GM12864 (cell line): ENCODE measurements at regions not wholly inside any gene's neighbourhood (a gene's known extent, or its start where the extent isn't known, plus 50 kb on each side); places are given as distances from the start of the nearest gene placed in this dataset.

ENCODE experiments used
- DNase-seq: peaks from one replicate; pipeline ENCODE4 v3.0.0-alpha.2; 2011; ENCODE audit warnings: low read depth
- H3K4me3 ChIP-seq: 2 replicates; pipeline ENCODE4 v1.5.1; 2011; ENCODE audit warnings: mild to moderate bottlenecking, low read depth, low read length, control low read depth
- CTCF ChIP-seq: IDR thresholded peaks from 2 replicates; pipeline ENCODE4 v1.5.1; 2011; ENCODE audit warnings: low read depth, mild to moderate bottlenecking, moderate library complexity, low read length, control low read depth, inconsistent platforms; ENCODE audit errors: missing control alignments

DNA sequence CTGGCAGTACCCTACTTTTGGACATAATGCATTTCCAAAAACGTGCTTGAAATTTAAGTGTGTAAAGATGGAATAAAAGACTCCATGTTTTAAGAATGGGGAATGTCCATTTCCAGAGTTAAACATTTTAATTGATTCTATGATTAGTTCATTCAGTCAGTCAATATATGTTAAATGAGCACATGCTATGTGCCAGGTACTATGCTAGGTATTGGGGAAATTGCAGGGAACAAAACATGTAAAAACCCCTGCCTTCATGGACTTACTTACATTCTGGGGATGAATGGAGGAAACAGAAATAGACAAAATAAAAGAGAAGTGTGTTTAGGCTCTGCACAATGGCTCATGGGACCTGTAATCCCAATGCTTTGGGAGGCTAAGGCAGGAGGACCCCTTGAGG lies 288.6 kb downstream of the MTX2 start:
- no peak for TF ChIP-seq CTCF
- no peak for DNase-seq
- no peak overlapping the region for H3K4me3 ChIP-seq

DNA sequence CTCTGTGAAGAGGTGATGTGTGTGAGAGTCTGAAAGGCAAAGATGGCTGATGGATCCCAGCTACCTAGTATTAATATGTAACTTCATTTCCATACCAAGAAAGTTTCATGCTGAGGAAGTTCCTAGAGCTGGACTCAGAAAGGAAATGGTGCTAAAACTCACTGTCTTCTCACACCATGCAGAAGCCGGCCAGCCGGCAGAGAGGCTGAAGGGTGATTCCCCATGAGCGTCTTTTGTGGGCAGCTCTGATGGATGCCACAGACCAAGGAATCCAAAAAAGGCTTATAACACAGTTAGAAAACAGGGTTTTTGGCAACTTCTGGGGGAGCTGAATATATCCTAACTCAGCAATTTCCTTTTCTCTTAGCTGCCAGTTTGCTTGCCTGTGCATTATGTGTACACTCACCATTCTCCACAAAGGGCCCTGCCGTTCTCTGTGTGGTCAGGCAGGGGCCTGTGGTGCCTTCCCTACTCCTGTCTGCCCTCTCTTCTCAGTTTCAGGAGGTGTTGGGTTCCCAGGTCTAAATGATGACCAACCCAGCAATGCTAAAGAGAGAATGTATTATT lies 289.4 kb downstream of the MTX2 start:
- no peak for TF ChIP-seq CTCF
- DNase-seq = no peak
- no peak overlapping the region for H3K4me3 ChIP-seq

- no peak for DNase-seq
- no peak overlapping the region for H3K4me3 ChIP-seq
- TF ChIP-seq CTCF = no peak
Observed at GRCh38 chr2:176560296-176560695, 291.1 kb downstream of the MTX2 start.

DNA sequence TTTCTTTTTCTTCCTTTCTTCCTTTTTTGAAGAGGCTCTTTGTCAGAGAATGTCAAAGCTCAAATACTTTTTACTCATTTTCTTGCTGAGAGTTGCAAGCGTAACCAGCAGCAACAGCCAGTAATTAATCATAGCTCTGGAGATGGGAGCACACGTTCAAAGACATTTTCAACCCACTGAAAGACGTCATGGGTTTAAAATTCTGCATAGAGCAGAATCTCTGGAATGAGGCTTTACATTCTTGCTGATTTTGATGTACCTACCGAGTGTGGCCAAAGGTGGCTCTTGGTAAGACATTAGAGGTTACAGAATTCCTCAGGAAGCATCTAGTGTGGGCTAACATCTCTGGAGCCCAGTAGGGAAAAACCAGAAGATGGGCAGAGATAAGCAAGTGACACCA lies 292.5 kb downstream of the MTX2 start:
- no peak overlapping the region for H3K4me3 ChIP-seq

DNA sequence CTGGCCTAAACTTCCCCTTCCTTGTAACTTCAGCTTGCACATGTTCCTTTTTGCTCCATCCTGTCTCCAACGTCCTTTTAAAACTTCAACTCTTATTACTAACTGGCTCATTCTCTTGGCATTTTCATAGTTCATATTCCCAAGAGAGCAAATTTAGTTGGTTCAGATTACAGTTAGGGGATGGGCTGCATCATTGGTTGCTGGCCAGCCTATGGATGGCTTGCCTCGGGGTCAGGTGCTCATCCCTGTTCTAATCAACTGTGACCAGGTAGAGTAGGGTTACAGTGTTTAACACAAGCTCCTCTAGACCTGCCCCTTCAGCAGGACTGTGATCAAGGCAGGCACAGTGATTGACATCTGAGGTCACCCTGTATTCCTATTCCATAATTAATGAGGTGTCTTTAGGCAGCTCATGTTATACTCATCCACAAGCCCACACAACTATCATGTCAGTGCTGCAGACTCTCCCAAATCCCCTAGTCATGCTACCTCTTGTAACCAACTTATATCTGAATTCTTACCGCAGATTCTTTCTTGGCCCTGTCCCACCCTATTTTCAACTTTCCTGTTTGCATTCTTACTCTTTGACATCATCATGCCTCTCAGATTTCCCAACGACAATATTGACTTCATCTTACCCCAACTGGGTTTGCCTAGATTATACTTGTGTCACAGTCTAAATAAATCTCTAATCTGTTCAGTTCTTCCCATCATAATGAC lies 293.3 kb downstream of the MTX2 start:
- no peak for TF ChIP-seq CTCF
- no peak overlapping the region for H3K4me3 ChIP-seq
- DNase-seq = no peak

More for the DNA sequence above, 292.5 kb downstream of the MTX2 start:
- no peak for DNase-seq
- TF ChIP-seq CTCF = no peak

GRCh38 chr2:176565641-176566323 lies 296.5 kb downstream of the MTX2 start:
- no peak for DNase-seq
- TF ChIP-seq CTCF = no peak
- no peak overlapping the region for H3K4me3 ChIP-seq
